ENCODE measurements at regions not wholly inside any gene's neighbourhood (a gene's known extent, or its start where the extent isn't known, plus 50 kb on each side); places are given as distances from the start of the nearest gene placed in this dataset.
"Not testable (repeated sequence)": the region's sequence is repeated elsewhere in the genome, so short reads cannot be mapped to it uniquely, and the experiment has no call there.

- no peak for DNase-seq
Observed at GRCh38 chr9:40928803-40929487, 199.5 kb downstream of the FOXD4L6 start.

- DNase-seq = no peak
Observed at GRCh38 chr9:40927851-40928802, 200.4 kb downstream of the FOXD4L6 start.

GRCh38 chr9:40927260-40927631 lies 201.2 kb downstream of the FOXD4L6 start:
- no peak for DNase-seq

GRCh38 chr9:40926404-40927259 lies 201.8 kb downstream of the FOXD4L6 start:
- no peak for DNase-seq

GRCh38 chr9:40925149-40925548 lies 203.3 kb downstream of the FOXD4L6 start:
- no peak for DNase-seq

- not testable (repeated sequence) for DNase-seq
Observed at GRCh38 chr9:40916399-40916783, 212.1 kb downstream of the FOXD4L6 start.

GRCh38 chr9:40915660-40916398 lies 212.7 kb downstream of the FOXD4L6 start:
- not testable (repeated sequence) for DNase-seq

- DNase-seq = no peak
Observed at GRCh38 chr9:40914772-40915659, 213.5 kb downstream of the FOXD4L6 start.

GRCh38 chr9:40913928-40914673 lies 214.4 kb downstream of the FOXD4L6 start:
- DNase-seq = no peak

GRCh38 chr9:40913096-40913719 lies 215.3 kb downstream of the FOXD4L6 start:
- no peak for DNase-seq

- not testable (repeated sequence) for DNase-seq
Observed at GRCh38 chr9:40912679-40913078, 215.8 kb downstream of the FOXD4L6 start.

- no peak for DNase-seq
Observed at GRCh38 chr9:40911647-40912046, 216.8 kb downstream of the FOXD4L6 start.

- not testable (repeated sequence) for DNase-seq
Observed at GRCh38 chr9:40910995-40911394, 217.5 kb downstream of the FOXD4L6 start.

- no peak for DNase-seq
Observed at GRCh38 chr9:40909821-40910220, 218.7 kb downstream of the FOXD4L6 start.

- DNase-seq = not testable (repeated sequence)
Observed at GRCh38 chr9:40909111-40909510, 219.4 kb downstream of the FOXD4L6 start.

- no peak for DNase-seq
Observed at GRCh38 chr9:40907657-40908624, 220.5 kb downstream of the FOXD4L6 start.

GRCh38 chr9:40906879-40907278 lies 221.6 kb downstream of the FOXD4L6 start:
- not testable (repeated sequence) for DNase-seq

- not testable (repeated sequence) for DNase-seq
Observed at GRCh38 chr9:40892315-40892714, 236.2 kb downstream of the FOXD4L6 start.

GRCh38 chr9:40885858-40886257 lies 242.6 kb downstream of the FOXD4L6 start:
- DNase-seq = not testable (repeated sequence)

All from T-helper 2 cell (primary cell).